KOPT-K1 (cell line): ENCODE measurements at regions not wholly inside any gene's neighbourhood (a gene's known extent, or its start where the extent isn't known, plus 50 kb on each side); places are given as distances from the start of the nearest gene placed in this dataset.

Experiments
- H3K27ac ChIP-seq: fragments of 200-600 bp; sonication (generic); 2 replicates; pipeline ENCODE4 v1.5.1; 2016; ENCODE audit warnings: antibody characterized with exemption, mild to moderate bottlenecking, low read depth, low read length; ENCODE audit not compliant: poor library complexity, severe bottlenecking
- H3K36me3 ChIP-seq: fragments of 200-600 bp; sonication (generic); 2 replicates; pipeline ENCODE4 v1.5.1; 2017; ENCODE audit warnings: antibody characterized with exemption, mild to moderate bottlenecking, low read length, moderate library complexity; ENCODE audit not compliant: insufficient read depth
- H3K9me3 ChIP-seq: fragments of 200-600 bp; sonication (generic); 2 replicates; pipeline ENCODE4 v1.5.1; 2017; ENCODE audit warnings: antibody characterized with exemption, low read length, mild to moderate bottlenecking; ENCODE audit not compliant: insufficient read depth, poor library complexity, severe bottlenecking

- Histone ChIP-seq H3K9me3 (peaks cover 7% of the 10 kb centered on the region), H3K27ac (no peak overlapping the region), H3K36me3 (no peaks in the 10 kb centered on the region)
Measured at GRCh38 chr11:134474070-134474860, 62.2 kb upstream of the B3GAT1 start.

GRCh38 chr11:134471716-134472455, 59.8 kb upstream of the B3GAT1 start:
- Histone ChIP-seq H3K9me3 (peaks cover 7% of the 10 kb centered on the region), H3K27ac (no peak overlapping the region), H3K36me3 (no peaks in the 10 kb centered on the region)

GRCh38 chr11:134471087-134471715, 59.2 kb upstream of the B3GAT1 start:
- H3K9me3 ChIP-seq = peaks cover 7% of the 10 kb centered on the region
- no peak overlapping the region for H3K27ac ChIP-seq
- no peaks in the 10 kb centered on the region for H3K36me3 ChIP-seq

GRCh38 chr11:134470238-134470637, 58.2 kb upstream of the B3GAT1 start:
- Histone ChIP-seq H3K9me3 (peaks cover 7% of the 10 kb centered on the region), H3K27ac (no peak overlapping the region), H3K36me3 (no peaks in the 10 kb centered on the region)

GRCh38 chr11:134469627-134470026, 57.6 kb upstream of the B3GAT1 start:
- Histone ChIP-seq H3K27ac (no peak overlapping the region), H3K9me3 (peaks cover 7% of the 10 kb centered on the region), H3K36me3 (no peaks in the 10 kb centered on the region)

- Histone ChIP-seq H3K36me3 (no peaks in the 10 kb centered on the region), H3K9me3 (peaks cover 7% of the 10 kb centered on the region), H3K27ac (no peak overlapping the region)
Measured at GRCh38 chr11:134468796-134469195, 56.8 kb upstream of the B3GAT1 start.

GRCh38 chr11:134468081-134468668, 56.1 kb upstream of the B3GAT1 start:
- Histone ChIP-seq H3K9me3 (peaks cover 7% of the 10 kb centered on the region), H3K36me3 (no peaks in the 10 kb centered on the region), H3K27ac (no peak overlapping the region)

- Histone ChIP-seq H3K36me3 (no peaks in the 10 kb centered on the region), H3K9me3 (peaks cover 7% of the 10 kb centered on the region), H3K27ac (no peak overlapping the region)
Measured at GRCh38 chr11:134466610-134467567, 54.8 kb upstream of the B3GAT1 start.

GRCh38 chr11:134466156-134466555, 54.1 kb upstream of the B3GAT1 start:
- H3K27ac ChIP-seq = no peak overlapping the region
- H3K36me3 ChIP-seq = no peaks in the 10 kb centered on the region
- peaks cover 7% of the 10 kb centered on the region for H3K9me3 ChIP-seq

GRCh38 chr11:134464981-134465730, 53.1 kb upstream of the B3GAT1 start:
- no peak overlapping the region for H3K27ac ChIP-seq
- H3K9me3 ChIP-seq = peaks cover 7% of the 10 kb centered on the region
- H3K36me3 ChIP-seq = no peaks in the 10 kb centered on the region

- H3K9me3 ChIP-seq = peaks cover 3% of the 10 kb centered on the region
- H3K36me3 ChIP-seq = no peaks in the 10 kb centered on the region
- no peak overlapping the region for H3K27ac ChIP-seq
Measured at GRCh38 chr11:134464196-134464595, 52.2 kb upstream of the B3GAT1 start.

- peaks cover 7% of the 10 kb centered on the region for H3K9me3 ChIP-seq
- no peak overlapping the region for H3K27ac ChIP-seq
- no peaks in the 10 kb centered on the region for H3K36me3 ChIP-seq
Measured at GRCh38 chr11:134463716-134464115, 51.7 kb upstream of the B3GAT1 start.
